ENCODE measurements at regions not wholly inside any gene's neighbourhood (a gene's known extent, or its start where the extent isn't known, plus 50 kb on each side); places are given as distances from the start of the nearest gene placed in this dataset.

GRCh38 chr1:193649587-193649986 is 463.2 kb upstream of the B3GALT2 start:
- WGBS (ENCODE audit: extremely low coverage, insufficient coverage, insufficient read length), result no CpG with 5 or more reads among the region's 3 CpGs

DNA sequence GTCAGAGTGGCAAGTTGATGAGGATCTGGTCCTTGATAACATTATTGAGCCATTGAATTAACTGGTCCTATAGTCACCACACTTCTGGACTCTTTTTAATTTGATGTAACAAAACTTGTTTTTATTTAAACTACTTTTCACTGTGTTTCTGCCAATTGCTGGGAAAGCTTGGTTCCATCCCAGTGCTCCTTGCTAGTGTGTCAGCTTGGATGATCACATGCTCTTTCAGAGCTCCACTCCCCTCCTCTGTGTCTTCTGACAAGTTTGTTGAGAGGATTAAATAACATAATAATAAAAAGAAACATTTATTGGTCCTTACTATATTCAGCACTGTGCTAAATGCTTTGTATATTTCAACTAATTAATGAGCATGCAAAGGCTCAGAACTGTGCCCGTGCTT is 448.5 kb upstream of the B3GALT2 start:
- no peaks in the 10 kb centered on the region for H3K36me3 ChIP-seq (ENCODE audit: control insufficient read depth in 1 of 2, insufficient read depth in 2 of 2, low read length in 2 of 2)
- H3K23ac ChIP-seq (ENCODE audit: low read length), result no peak overlapping the region
- H3K4me2 ChIP-seq (ENCODE audit: low read length), result no peak overlapping the region
- H2AK5ac ChIP-seq (ENCODE audit: low read length), result no peak overlapping the region
- no CpG with 5 or more reads among the region's 1 CpG for WGBS (ENCODE audit: extremely low coverage, insufficient coverage, insufficient read length)
- no peak overlapping the region for H2BK12ac ChIP-seq (ENCODE audit: low read length)
- no peak overlapping the region for H3K4me3 ChIP-seq (ENCODE audit: low read depth, low read length)
- no peak overlapping the region for H3K18ac ChIP-seq (ENCODE audit: low read length)
- H4K91ac ChIP-seq (ENCODE audit: low read depth, low read length), result no peak overlapping the region
- H3K27me3 ChIP-seq (ENCODE audit: insufficient read depth, low read length), result no peaks in the 10 kb centered on the region
- H3K79me1 ChIP-seq (ENCODE audit: low read length), result no peaks in the 10 kb centered on the region
- H2BK5ac ChIP-seq (ENCODE audit: low read depth, low read length, poor library complexity), result no peak overlapping the region
- H3K4me1 ChIP-seq (ENCODE audit: control insufficient read depth in 1 of 2, insufficient read depth in 2 of 2, low read length in 2 of 2), result no peaks in the 10 kb centered on the region
- H3K4ac ChIP-seq (ENCODE audit: low read depth, low read length), result no peak overlapping the region
- H4K8ac ChIP-seq (ENCODE audit: low read depth, low read length), result no peak overlapping the region
- H2AFZ ChIP-seq (ENCODE audit: insufficient read depth, low read length, poor library complexity), result no peak overlapping the region
- no peaks in the 10 kb centered on the region for H3K9me3 ChIP-seq (ENCODE audit: insufficient read depth, low read depth, low read length)
- H3K27ac ChIP-seq (ENCODE audit: low read depth, low read length), result no peak overlapping the region
- no peak overlapping the region for H4K12ac ChIP-seq (ENCODE audit: low read depth, low read length)
- no peaks in the 10 kb centered on the region for H3K79me2 ChIP-seq (ENCODE audit: control insufficient read depth, insufficient read depth, low read length, poor library complexity)
- no peak overlapping the region for H3K9ac ChIP-seq (ENCODE audit: low read length)
- H2BK120ac ChIP-seq (ENCODE audit: insufficient read depth, low read length, poor library complexity), result no peak overlapping the region
- DNase-seq, result no peak
- no peak overlapping the region for H3K14ac ChIP-seq (ENCODE audit: low read length)

More at GRCh38 chr1:193649587-193649986, 463.2 kb upstream of the B3GALT2 start:
- no peaks in the 10 kb centered on the region for H3K79me1 ChIP-seq (ENCODE audit: low read length)
- no peaks in the 10 kb centered on the region for H3K36me3 ChIP-seq (ENCODE audit: control insufficient read depth in 1 of 2, insufficient read depth in 2 of 2, low read length in 2 of 2)
- no peaks in the 10 kb centered on the region for H3K9me3 ChIP-seq (ENCODE audit: insufficient read depth, low read depth, low read length)
- H3K18ac ChIP-seq (ENCODE audit: low read length), result no peak overlapping the region
- H3K4me2 ChIP-seq (ENCODE audit: low read length), result no peak overlapping the region
- H4K91ac ChIP-seq (ENCODE audit: low read depth, low read length), result no peak overlapping the region
- no peak overlapping the region for H3K27ac ChIP-seq (ENCODE audit: low read depth, low read length)
- no peak overlapping the region for H2AFZ ChIP-seq (ENCODE audit: insufficient read depth, low read length, poor library complexity)
- no peak overlapping the region for H3K9ac ChIP-seq (ENCODE audit: low read length)
- H3K4me1 ChIP-seq (ENCODE audit: control insufficient read depth in 1 of 2, insufficient read depth in 2 of 2, low read length in 2 of 2), result no peaks in the 10 kb centered on the region
- no peak overlapping the region for H2BK5ac ChIP-seq (ENCODE audit: low read depth, low read length, poor library complexity)
- DNase-seq, result no peak
- H2BK12ac ChIP-seq (ENCODE audit: low read length), result no peak overlapping the region
- H3K4me3 ChIP-seq (ENCODE audit: low read depth, low read length), result no peak overlapping the region
- no peak overlapping the region for H3K23ac ChIP-seq (ENCODE audit: low read length)
- no peaks in the 10 kb centered on the region for H3K79me2 ChIP-seq (ENCODE audit: control insufficient read depth, insufficient read depth, low read length, poor library complexity)
- H2BK120ac ChIP-seq (ENCODE audit: insufficient read depth, low read length, poor library complexity), result no peak overlapping the region
- H4K12ac ChIP-seq (ENCODE audit: low read depth, low read length), result no peak overlapping the region
- H2AK5ac ChIP-seq (ENCODE audit: low read length), result no peak overlapping the region
- H4K8ac ChIP-seq (ENCODE audit: low read depth, low read length), result no peak overlapping the region
- no peak overlapping the region for H3K14ac ChIP-seq (ENCODE audit: low read length)
- no peaks in the 10 kb centered on the region for H3K27me3 ChIP-seq (ENCODE audit: insufficient read depth, low read length)
- H3K4ac ChIP-seq (ENCODE audit: low read depth, low read length), result no peak overlapping the region

- Histone ChIP-seq H3K27ac (ENCODE audit: low read depth, low read length) (no peak overlapping the region), H3K79me1 (ENCODE audit: low read length) (no peaks in the 10 kb centered on the region), H2BK120ac (ENCODE audit: insufficient read depth, low read length, poor library complexity) (no peak overlapping the region), H3K9me3 (ENCODE audit: insufficient read depth, low read depth, low read length) (no peaks in the 10 kb centered on the region), H3K4me3 (ENCODE audit: low read depth, low read length) (no peak overlapping the region), H3K36me3 (ENCODE audit: control insufficient read depth in 1 of 2, insufficient read depth in 2 of 2, low read length in 2 of 2) (no peaks in the 10 kb centered on the region), H4K12ac (ENCODE audit: low read depth, low read length) (no peak overlapping the region), H3K18ac (ENCODE audit: low read length) (no peak overlapping the region), H3K79me2 (ENCODE audit: control insufficient read depth, insufficient read depth, low read length, poor library complexity) (no peaks in the 10 kb centered on the region), H3K9ac (ENCODE audit: low read length) (no peak overlapping the region), H2BK5ac (ENCODE audit: low read depth, low read length, poor library complexity) (no peak overlapping the region), H3K23ac (ENCODE audit: low read length) (no peak overlapping the region), H3K14ac (ENCODE audit: low read length) (no peak overlapping the region), H2BK12ac (ENCODE audit: low read length) (no peak overlapping the region), H2AFZ (ENCODE audit: insufficient read depth, low read length, poor library complexity) (no peak overlapping the region), H2AK5ac (ENCODE audit: low read length) (no peak overlapping the region), H3K27me3 (ENCODE audit: insufficient read depth, low read length) (no peaks in the 10 kb centered on the region), H3K4me2 (ENCODE audit: low read length) (no peak overlapping the region), H4K91ac (ENCODE audit: low read depth, low read length) (no peak overlapping the region), H3K4ac (ENCODE audit: low read depth, low read length) (no peak overlapping the region), H4K8ac (ENCODE audit: low read depth, low read length) (no peak overlapping the region), H3K4me1 (ENCODE audit: control insufficient read depth in 1 of 2, insufficient read depth in 2 of 2, low read length in 2 of 2) (no peaks in the 10 kb centered on the region)
- DNase-seq, result no peak
- no CpG with 5 or more reads among the region's 2 CpGs for WGBS (ENCODE audit: extremely low coverage, insufficient coverage, insufficient read length)
Observed at GRCh38 chr1:193634470-193634869, 448.1 kb upstream of the B3GALT2 start.

GRCh38 chr1:193633991-193634390 is 447.6 kb upstream of the B3GALT2 start:
- Histone ChIP-seq H3K4me2 (ENCODE audit: low read length) (no peak overlapping the region), H3K27ac (ENCODE audit: low read depth, low read length) (no peak overlapping the region), H4K12ac (ENCODE audit: low read depth, low read length) (no peak overlapping the region), H3K4me1 (ENCODE audit: control insufficient read depth in 1 of 2, insufficient read depth in 2 of 2, low read length in 2 of 2) (no peaks in the 10 kb centered on the region), H2BK120ac (ENCODE audit: insufficient read depth, low read length, poor library complexity) (no peak overlapping the region), H2AFZ (ENCODE audit: insufficient read depth, low read length, poor library complexity) (no peak overlapping the region), H3K4ac (ENCODE audit: low read depth, low read length) (no peak overlapping the region), H2AK5ac (ENCODE audit: low read length) (no peak overlapping the region), H3K9me3 (ENCODE audit: insufficient read depth, low read depth, low read length) (no peaks in the 10 kb centered on the region), H3K18ac (ENCODE audit: low read length) (no peak overlapping the region), H3K14ac (ENCODE audit: low read length) (no peak overlapping the region), H3K27me3 (ENCODE audit: insufficient read depth, low read length) (no peaks in the 10 kb centered on the region), H3K23ac (ENCODE audit: low read length) (no peak overlapping the region), H3K9ac (ENCODE audit: low read length) (no peak overlapping the region), H4K8ac (ENCODE audit: low read depth, low read length) (no peak overlapping the region), H4K91ac (ENCODE audit: low read depth, low read length) (no peak overlapping the region), H2BK5ac (ENCODE audit: low read depth, low read length, poor library complexity) (no peak overlapping the region), H3K79me1 (ENCODE audit: low read length) (no peaks in the 10 kb centered on the region), H3K36me3 (ENCODE audit: control insufficient read depth in 1 of 2, insufficient read depth in 2 of 2, low read length in 2 of 2) (no peaks in the 10 kb centered on the region), H3K4me3 (ENCODE audit: low read depth, low read length) (no peak overlapping the region), H3K79me2 (ENCODE audit: control insufficient read depth, insufficient read depth, low read length, poor library complexity) (no peaks in the 10 kb centered on the region), H2BK12ac (ENCODE audit: low read length) (no peak overlapping the region)
- DNase-seq, result no peak
- no CpG with 5 or more reads among the region's 2 CpGs for WGBS (ENCODE audit: extremely low coverage, insufficient coverage, insufficient read length)
